A549 (cell line): ENCODE measurements at regions not wholly inside any gene's neighbourhood (a gene's known extent, or its start where the extent isn't known, plus 50 kb on each side); places are given as distances from the start of the nearest gene placed in this dataset.

ENCODE experiments used
- ATAC-seq, 2 experiments: fragments of 200-7000 bp in 1 of 2; fragments of >200 bp in 1 of 2; cut with Nextera tagmentation in 1 of 2; cut with Tn5 transposase in 1 of 2; 3 replicates each; pipeline versions ENCODE4 v1.8.0 to v1.9.1; 2018 to 2020; ENCODE audit warnings: mild to moderate bottlenecking in 1 of 2, moderate library complexity in 1 of 2
- CTCF ChIA-PET: fragments of 300-600 bp; sonication (Branson Sonifier 250); formaldehyde crosslinking; extraction: SDS; loops from one replicate; lab custom pipeline; 2021; ENCODE audit warnings: antibody characterized with exemption, inconsistent platforms; lab: Yijun Ruan, JAX
- POLR2A ChIA-PET: fragments of 350-600 bp; formaldehyde crosslinking; extraction: SDS; loops from one replicate; lab custom pipeline; 2021; ENCODE audit warnings: antibody characterized with exemption, inconsistent platforms; lab: Yijun Ruan, JAX
- DNase-seq, 2 experiments: peaks; one replicate each; pipeline versions ENCODE4 v3.0.0 to v3.0.0-alpha.2; 2011 to 2016; ENCODE audit warnings: low read depth in 1 of 2, low spot score in 1 of 2
- FAIRE-seq: peaks from 2 replicates; lab custom pipeline; 2011; peaks lifted over from hg19 to GRCh38; lab: Jason Lieb, UNC
- H3K27ac ChIP-seq, 2 experiments: fragments of >200 bp; sonication (Bioruptor Twin); formaldehyde crosslinking; 3 replicates each; pipeline ENCODE4 v1.5.1; 2016 to 2017
- H3K4me1 ChIP-seq: fragments of >200 bp; sonication (Bioruptor Twin); formaldehyde crosslinking; 3 replicates; pipeline ENCODE4 v1.6.1; 2016
- H3K4me2 ChIP-seq: fragments of >200 bp; sonication (Bioruptor Twin); formaldehyde crosslinking; 3 replicates; pipeline ENCODE4 v1.6.1; 2016
- H3K4me3 ChIP-seq: fragments of >200 bp; sonication (Bioruptor Twin); formaldehyde crosslinking; 3 replicates; pipeline ENCODE4 v1.5.1; 2016
- H3K9me3 ChIP-seq: fragments of >200 bp; sonication (Bioruptor Twin); formaldehyde crosslinking; 3 replicates; pipeline ENCODE4 v1.6.1; 2016
- BHLHE40 ChIP-seq: IDR thresholded peaks from 2 replicates; pipeline ENCODE4 v1.6.1; 2012; ENCODE audit warnings: low read depth, low read length, inconsistent platforms
- EHF ChIP-seq: fragments of 250-450 bp; sonication (Bioruptor Pico); IDR thresholded peaks from 2 replicates; pipeline ENCODE4 v1.5.0; 2020; ENCODE audit warnings: mild to moderate bottlenecking
- EHMT2 ChIP-seq: fragments of 200-600 bp; sonication (generic); IDR thresholded peaks from 2 replicates; pipeline ENCODE4 v1.6.1; 2016; ENCODE audit warnings: antibody characterized with exemption, low read depth, mild to moderate bottlenecking, moderate library complexity
- FOSB ChIP-seq: fragments of 250-450 bp; sonication (Bioruptor Pico); IDR thresholded peaks from 2 replicates; pipeline ENCODE4 v1.5.0; 2020; ENCODE audit warnings: mild to moderate bottlenecking, moderate library complexity
- FOSL2 ChIP-seq, 2 experiments: fragments of 450-650 bp in 1 of 2; fragments of >200 bp in 1 of 2; sonication (Bioruptor Twin) in 1 of 2; formaldehyde crosslinking; IDR thresholded peaks; 2 replicates each; pipeline versions ENCODE4 v1.5.0 to v1.6.1; 2016 to 2020; ENCODE audit warnings: mild to moderate bottlenecking in 1 of 2, moderate library complexity in 1 of 2
- HEYL ChIP-seq: fragments of 250-450 bp; sonication (Bioruptor Pico); IDR thresholded peaks from 2 replicates; pipeline ENCODE4 v1.8.0; 2021; ENCODE audit warnings: mild to moderate bottlenecking, moderate library complexity
- HOXB5 ChIP-seq: fragments of 250-450 bp; sonication (Bioruptor Pico); IDR thresholded peaks from 2 replicates; pipeline ENCODE4 v1.5.0; 2020; ENCODE audit warnings: mild to moderate bottlenecking, moderate library complexity
- JUN ChIP-seq, 2 experiments: fragments of >200 bp; sonication (Bioruptor Twin); formaldehyde crosslinking; IDR thresholded peaks; 2 replicates in 1 of 2; 3 replicates in 1 of 2; pipeline ENCODE4 v1.6.1; 2016 to 2017
- MYC ChIP-seq: IDR thresholded peaks from 2 replicates; pipeline ENCODE4 v1.6.1; 2012; ENCODE audit warnings: mild to moderate bottlenecking, inconsistent platforms, low read length, improper control_type of control experiment, borderline replicate concordance
- NFE2L2 ChIP-seq: fragments of 150-350 bp; conservative IDR thresholded peaks from 2 replicates; pipeline ENCODE4 v1.6.1; 2014; ENCODE audit warnings: low read length
- NPAS2 ChIP-seq: fragments of 250-450 bp; sonication (Bioruptor Pico); IDR thresholded peaks from 2 replicates; pipeline ENCODE4 v1.8.0; 2022; ENCODE audit warnings: mild to moderate bottlenecking, moderate library complexity, borderline replicate concordance
- POLR2A ChIP-seq: IDR thresholded peaks from 2 replicates; pipeline ENCODE4 v1.6.1; 2012; ENCODE audit warnings: mild to moderate bottlenecking, low read length
- RAD21 ChIP-seq, 2 experiments: fragments of >200 bp in 1 of 2; sonication (Bioruptor Twin) in 1 of 2; formaldehyde crosslinking in 1 of 2; IDR thresholded peaks in 1 of 2; conservative IDR thresholded peaks in 1 of 2; 2 replicates in 1 of 2; 3 replicates in 1 of 2; pipeline ENCODE4 v1.6.1; 2012 to 2018; ENCODE audit warnings: inconsistent platforms in 1 of 2
- RCOR1 ChIP-seq: fragments of 150-350 bp; IDR thresholded peaks from 2 replicates; pipeline ENCODE4 v1.6.1; 2014; ENCODE audit warnings: antibody characterized with exemption, low read length, low read depth
- SMC3 ChIP-seq: fragments of >200 bp; sonication (Bioruptor Twin); formaldehyde crosslinking; IDR thresholded peaks from 3 replicates; pipeline ENCODE4 v1.6.1; 2018; ENCODE audit warnings: inconsistent platforms
- TFCP2L1 ChIP-seq: fragments of 250-450 bp; sonication (Bioruptor Pico); IDR thresholded peaks from 2 replicates; pipeline ENCODE4 v1.5.0; 2021; ENCODE audit warnings: mild to moderate bottlenecking
- ZFP36 ChIP-seq: fragments of 450-650 bp; IDR thresholded peaks from 2 replicates; pipeline ENCODE4 v1.6.1; 2014; ENCODE audit warnings: borderline replicate concordance; ENCODE audit not compliant: partially characterized antibody
- WGBS: methylation state at CpG from one replicate; pipeline ENCODE4 v1.1.6; 2017; ENCODE audit errors: missing lambda C conversion rate; 5-methylcytosine and 5-hydroxymethylcytosine counted together
- TF ChIP-seq, protein P1 (sequence below): fragments of 450-650 bp; IDR thresholded peaks from 2 replicates; pipeline ENCODE4 v1.6.1; 2014; ENCODE audit warnings: antibody characterized with exemption
- TF ChIP-seq, protein P2 (sequence below): fragments of >200 bp; sonication (Bioruptor Twin); formaldehyde crosslinking; IDR thresholded peaks from 3 replicates; pipeline ENCODE4 v1.5.1; 2016
- TF ChIP-seq, protein P3 (sequence below): fragments of 200-600 bp; sonication (generic); IDR thresholded peaks from 2 replicates; pipeline ENCODE4 v1.6.1; 2016; ENCODE audit warnings: antibody characterized with exemption, mild to moderate bottlenecking, moderate library complexity
- TF ChIP-seq, protein P4 (sequence below): fragments of >200 bp; sonication (Bioruptor Twin); formaldehyde crosslinking; IDR thresholded peaks from 3 replicates; pipeline ENCODE4 v1.6.1; 2016
- TF ChIP-seq, protein P5 (sequence below): fragments of 250-450 bp; sonication (Bioruptor Pico); IDR thresholded peaks from 2 replicates; pipeline ENCODE4 v1.5.0; 2020; ENCODE audit warnings: low read depth, mild to moderate bottlenecking, moderate library complexity

DNA sequence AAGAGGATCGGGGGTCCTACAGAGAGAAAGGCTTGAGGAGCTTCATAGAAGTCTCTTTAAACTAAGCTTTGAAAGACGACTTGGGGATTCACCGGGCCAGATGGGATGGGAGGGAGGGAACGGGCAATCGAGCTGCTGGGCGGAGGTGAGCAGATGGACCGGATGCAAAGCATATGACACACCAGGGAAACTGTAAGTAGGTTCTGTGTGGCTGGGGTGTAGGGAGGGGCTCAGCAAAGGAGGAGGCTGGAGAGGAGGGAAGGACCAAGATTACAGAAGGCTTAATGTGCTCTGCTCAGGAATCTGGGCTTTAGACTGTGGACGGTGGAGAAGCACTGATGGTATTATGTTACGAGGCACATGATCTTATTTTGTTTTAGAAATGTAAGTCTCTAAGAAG, 131.5 kb downstream of the MAIP1 start:
- ATAC-seq (no peak), DNase-seq (no peak), FAIRE-seq (no peak)
- Histone ChIP-seq H3K4me2 (no peak overlapping the region), H3K9me3 (no peaks in the 10 kb centered on the region), H3K4me3 (no peak overlapping the region), H3K27ac (no peak overlapping the region), H3K4me1 (no peaks in the 10 kb centered on the region)
- CTCF ChIA-PET: no interaction called here
- WGBS: 73% methylated on average over 9 of the region's 9 CpGs
- TF ChIP-seq EHMT2 (no peak), NPAS2 (no peak), MYC (no peak), BHLHE40 (no peak), TFCP2L1 (CRISPR knock-in tag) (no peak), HOXB5 (CRISPR knock-in tag) (no peak), FOSB (CRISPR knock-in tag) (no peak), FOSL2 (IDR thresholded peaks at IDR 0.05) (no peak), FOSL2 (CRISPR knock-in tag; IDR thresholded peaks at IDR 0.05) (no peak), NFE2L2 (no peak), RCOR1 (no peak), EHF (no peak), JUN (IDR thresholded peaks at IDR 0.05) (no peak), POLR2A (no peak)
- TF ChIP-seq, protein P1, sequence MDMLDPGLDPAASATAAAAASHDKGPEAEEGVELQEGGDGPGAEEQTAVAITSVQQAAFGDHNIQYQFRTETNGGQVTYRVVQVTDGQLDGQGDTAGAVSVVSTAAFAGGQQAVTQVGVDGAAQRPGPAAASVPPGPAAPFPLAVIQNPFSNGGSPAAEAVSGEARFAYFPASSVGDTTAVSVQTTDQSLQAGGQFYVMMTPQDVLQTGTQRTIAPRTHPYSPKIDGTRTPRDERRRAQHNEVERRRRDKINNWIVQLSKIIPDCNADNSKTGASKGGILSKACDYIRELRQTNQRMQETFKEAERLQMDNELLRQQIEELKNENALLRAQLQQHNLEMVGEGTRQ: no peak
- TF ChIP-seq, protein P2, sequence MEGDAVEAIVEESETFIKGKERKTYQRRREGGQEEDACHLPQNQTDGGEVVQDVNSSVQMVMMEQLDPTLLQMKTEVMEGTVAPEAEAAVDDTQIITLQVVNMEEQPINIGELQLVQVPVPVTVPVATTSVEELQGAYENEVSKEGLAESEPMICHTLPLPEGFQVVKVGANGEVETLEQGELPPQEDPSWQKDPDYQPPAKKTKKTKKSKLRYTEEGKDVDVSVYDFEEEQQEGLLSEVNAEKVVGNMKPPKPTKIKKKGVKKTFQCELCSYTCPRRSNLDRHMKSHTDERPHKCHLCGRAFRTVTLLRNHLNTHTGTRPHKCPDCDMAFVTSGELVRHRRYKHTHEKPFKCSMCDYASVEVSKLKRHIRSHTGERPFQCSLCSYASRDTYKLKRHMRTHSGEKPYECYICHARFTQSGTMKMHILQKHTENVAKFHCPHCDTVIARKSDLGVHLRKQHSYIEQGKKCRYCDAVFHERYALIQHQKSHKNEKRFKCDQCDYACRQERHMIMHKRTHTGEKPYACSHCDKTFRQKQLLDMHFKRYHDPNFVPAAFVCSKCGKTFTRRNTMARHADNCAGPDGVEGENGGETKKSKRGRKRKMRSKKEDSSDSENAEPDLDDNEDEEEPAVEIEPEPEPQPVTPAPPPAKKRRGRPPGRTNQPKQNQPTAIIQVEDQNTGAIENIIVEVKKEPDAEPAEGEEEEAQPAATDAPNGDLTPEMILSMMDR: no peak
- TF ChIP-seq, protein P3, sequence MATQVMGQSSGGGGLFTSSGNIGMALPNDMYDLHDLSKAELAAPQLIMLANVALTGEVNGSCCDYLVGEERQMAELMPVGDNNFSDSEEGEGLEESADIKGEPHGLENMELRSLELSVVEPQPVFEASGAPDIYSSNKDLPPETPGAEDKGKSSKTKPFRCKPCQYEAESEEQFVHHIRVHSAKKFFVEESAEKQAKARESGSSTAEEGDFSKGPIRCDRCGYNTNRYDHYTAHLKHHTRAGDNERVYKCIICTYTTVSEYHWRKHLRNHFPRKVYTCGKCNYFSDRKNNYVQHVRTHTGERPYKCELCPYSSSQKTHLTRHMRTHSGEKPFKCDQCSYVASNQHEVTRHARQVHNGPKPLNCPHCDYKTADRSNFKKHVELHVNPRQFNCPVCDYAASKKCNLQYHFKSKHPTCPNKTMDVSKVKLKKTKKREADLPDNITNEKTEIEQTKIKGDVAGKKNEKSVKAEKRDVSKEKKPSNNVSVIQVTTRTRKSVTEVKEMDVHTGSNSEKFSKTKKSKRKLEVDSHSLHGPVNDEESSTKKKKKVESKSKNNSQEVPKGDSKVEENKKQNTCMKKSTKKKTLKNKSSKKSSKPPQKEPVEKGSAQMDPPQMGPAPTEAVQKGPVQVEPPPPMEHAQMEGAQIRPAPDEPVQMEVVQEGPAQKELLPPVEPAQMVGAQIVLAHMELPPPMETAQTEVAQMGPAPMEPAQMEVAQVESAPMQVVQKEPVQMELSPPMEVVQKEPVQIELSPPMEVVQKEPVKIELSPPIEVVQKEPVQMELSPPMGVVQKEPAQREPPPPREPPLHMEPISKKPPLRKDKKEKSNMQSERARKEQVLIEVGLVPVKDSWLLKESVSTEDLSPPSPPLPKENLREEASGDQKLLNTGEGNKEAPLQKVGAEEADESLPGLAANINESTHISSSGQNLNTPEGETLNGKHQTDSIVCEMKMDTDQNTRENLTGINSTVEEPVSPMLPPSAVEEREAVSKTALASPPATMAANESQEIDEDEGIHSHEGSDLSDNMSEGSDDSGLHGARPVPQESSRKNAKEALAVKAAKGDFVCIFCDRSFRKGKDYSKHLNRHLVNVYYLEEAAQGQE: no peak
- POLR2A ChIA-PET: no interaction called here

DNA sequence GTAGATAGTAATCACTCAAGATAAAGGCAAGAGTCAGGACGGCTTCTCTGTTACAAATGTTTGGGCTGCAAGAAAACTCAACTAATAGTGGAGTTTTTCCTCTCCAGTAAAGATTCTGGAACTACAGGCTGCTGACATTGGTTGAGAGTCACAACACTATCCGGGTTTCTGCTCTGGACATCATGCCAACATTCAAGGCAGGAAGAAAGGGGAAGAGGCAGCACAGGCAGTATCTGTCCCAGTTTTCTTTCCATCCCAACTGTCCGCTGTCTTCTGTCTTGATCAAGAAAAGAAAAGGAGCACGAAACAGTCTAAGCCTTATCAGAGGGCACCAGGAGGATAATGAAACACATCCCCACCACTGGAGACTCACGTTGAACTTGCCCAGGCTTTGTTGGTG, 132.1 kb downstream of the MAIP1 start:
- H3K4me3 ChIP-seq: no peak overlapping the region
- H3K4me2 ChIP-seq: no peak overlapping the region
- no peak for ATAC-seq
- CTCF ChIA-PET: no interaction called here
- TF ChIP-seq, protein P3: no peak
- TF ChIP-seq, protein P4, sequence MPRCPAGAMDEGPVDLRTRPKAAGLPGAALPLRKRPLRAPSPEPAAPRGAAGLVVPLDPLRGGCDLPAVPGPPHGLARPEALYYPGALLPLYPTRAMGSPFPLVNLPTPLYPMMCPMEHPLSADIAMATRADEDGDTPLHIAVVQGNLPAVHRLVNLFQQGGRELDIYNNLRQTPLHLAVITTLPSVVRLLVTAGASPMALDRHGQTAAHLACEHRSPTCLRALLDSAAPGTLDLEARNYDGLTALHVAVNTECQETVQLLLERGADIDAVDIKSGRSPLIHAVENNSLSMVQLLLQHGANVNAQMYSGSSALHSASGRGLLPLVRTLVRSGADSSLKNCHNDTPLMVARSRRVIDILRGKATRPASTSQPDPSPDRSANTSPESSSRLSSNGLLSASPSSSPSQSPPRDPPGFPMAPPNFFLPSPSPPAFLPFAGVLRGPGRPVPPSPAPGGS: no peak
- no peak for TF ChIP-seq SMC3
- no peak for TF ChIP-seq HEYL (CRISPR knock-in tag)
- no peak for TF ChIP-seq ZFP36
- no peak for TF ChIP-seq RAD21 (conservative IDR thresholded peaks at IDR 0.05 in 1 of 2, IDR thresholded peaks at IDR 0.05 in 1 of 2)
- TF ChIP-seq, protein P5, sequence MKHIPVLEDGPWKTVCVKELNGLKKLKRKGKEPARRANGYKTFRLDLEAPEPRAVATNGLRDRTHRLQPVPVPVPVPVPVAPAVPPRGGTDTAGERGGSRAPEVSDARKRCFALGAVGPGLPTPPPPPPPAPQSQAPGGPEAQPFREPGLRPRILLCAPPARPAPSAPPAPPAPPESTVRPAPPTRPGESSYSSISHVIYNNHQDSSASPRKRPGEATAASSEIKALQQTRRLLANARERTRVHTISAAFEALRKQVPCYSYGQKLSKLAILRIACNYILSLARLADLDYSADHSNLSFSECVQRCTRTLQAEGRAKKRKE (CRISPR knock-in tag): no peak
- TF ChIP-seq MYC: no peak
- no peaks in the 10 kb centered on the region for H3K4me1 ChIP-seq
- 64% methylated on average over 5 of the region's 5 CpGs for WGBS
- no peak overlapping the region for H3K27ac ChIP-seq
- POLR2A ChIA-PET: no interaction called here
- no peaks in the 10 kb centered on the region for H3K9me3 ChIP-seq
- no peak for DNase-seq
- no peak for FAIRE-seq
